HG02852 (cell line): ENCODE measurements at regions not wholly inside any gene's neighbourhood (a gene's known extent, or its start where the extent isn't known, plus 50 kb on each side); places are given as distances from the start of the nearest gene placed in this dataset.
"Not testable (repeated sequence)": the region's sequence is repeated elsewhere in the genome, so short reads cannot be mapped to it uniquely, and the experiment has no call there.

Experiments used
- ATAC-seq: cut with Tn5 transposase; IDR thresholded peaks from one replicate; pipeline ENCODE4 v1.9.1; 2021; ENCODE audit warnings: mild to moderate bottlenecking, moderate library complexity; ENCODE audit not compliant: unreplicated experiment

DNA sequence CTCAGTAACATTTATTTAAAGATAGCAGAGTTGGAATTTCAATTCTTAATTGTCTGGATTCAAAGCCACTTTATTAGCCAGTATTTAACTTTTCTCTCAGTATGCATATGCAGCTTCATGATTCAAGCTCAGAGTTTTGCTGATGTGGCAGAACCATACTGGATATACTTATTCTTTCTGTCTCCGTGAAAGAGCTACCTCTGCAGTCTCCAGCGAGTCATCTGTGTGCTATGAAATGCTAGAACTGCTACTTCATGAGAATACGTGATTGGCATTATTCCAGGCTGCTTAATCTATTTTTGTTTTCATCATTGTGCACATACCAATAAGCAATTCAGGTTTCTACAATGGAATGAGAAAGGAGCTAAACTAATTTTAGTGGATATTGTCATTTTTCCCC lies 743.7 kb downstream of the C4orf33 start:
- ATAC-seq = no peak

DNA sequence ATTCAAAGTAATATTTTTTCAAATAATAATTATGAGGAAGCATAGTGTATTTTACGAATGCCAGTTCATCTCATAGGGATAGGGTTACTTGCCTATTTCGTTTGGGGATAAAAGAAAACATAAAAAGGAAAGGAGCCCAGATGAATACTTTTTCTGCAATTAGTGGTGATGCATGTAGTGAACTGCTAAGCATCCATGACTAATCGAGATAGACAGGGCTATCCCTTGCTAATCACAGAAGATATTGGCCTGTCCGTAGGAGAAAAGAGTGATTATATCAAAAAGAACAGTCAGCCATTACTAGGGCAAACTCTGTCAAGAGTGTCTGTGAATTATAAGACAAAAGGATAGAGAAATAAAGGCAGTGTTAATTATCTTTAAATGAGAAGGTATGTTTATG lies 746.1 kb downstream of the C4orf33 start:
- no peak for ATAC-seq

DNA sequence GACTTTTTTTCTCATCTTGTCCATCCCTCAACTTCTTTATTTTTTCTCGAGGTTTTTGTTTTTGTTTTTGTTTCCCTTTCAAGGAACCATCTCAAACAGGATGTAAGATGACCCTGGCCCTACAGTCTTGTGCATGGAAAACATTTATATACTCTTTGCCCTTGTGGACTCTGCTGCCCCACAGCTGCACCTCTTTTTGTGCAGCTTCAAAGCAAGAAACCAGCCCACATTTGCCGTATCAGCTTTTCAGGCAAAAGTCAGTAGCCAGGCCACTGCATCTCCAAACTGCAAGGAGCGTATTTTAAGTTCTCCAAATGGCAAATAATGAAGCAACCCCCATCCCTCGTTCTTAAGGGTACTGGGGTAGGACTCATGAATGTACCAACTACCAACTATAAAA lies 756.5 kb downstream of the C4orf33 start:
- ATAC-seq = no peak

DNA sequence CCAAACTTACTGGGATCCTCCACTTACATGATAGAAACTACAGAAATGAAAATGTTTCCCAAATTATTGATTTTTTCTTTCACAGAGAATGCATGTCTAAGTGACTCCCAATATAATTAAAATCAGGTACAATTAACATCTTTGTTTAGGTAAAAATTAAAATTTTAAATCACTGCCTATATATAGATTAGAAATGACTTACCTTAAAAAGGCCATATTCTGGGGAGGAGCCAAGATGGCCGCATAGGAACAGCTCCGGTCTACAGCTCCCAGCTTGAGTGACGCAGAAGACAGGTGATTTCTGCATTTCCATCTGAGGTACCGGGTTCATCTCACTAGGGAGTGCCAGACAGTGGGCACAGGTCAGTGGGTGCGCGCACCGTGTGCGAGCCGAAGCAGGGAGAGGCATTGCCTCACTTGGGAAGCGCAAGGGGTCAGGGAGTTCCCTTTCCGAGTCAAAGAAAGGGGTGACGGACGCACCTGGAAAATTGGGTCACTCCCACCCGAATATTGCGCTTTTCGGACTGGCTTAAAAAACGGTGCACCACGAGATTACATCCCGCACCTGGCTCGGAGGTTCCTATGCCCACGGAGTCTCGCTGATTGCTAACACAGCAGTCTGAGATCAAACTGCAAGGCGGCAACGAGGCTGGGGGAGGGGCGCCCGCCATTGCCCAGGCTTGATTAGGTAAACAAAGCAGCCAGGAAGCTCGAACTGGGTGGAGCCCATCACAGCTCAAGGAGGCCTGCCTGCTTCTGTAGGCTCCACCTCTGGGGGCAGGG lies 757.9 kb downstream of the C4orf33 start:
- not testable (repeated sequence) for ATAC-seq

DNA sequence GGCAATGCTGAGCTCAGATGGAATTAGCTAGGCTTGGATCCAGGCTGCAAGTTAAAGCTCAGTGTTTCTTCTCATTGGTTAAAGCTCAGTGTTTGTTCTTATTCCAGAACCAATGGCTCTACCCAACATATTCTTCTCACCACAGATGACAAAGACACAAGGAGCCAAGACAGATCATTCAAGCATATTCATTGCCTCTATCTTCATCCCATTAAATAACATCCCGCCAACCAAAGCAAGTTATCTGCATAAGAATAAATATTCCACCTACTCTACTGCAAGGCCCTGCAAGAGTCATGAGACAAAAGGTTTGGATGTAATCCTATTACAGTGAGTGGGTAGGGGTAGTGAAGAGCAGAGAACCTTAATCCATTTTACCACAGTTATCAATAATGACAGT lies 766.5 kb downstream of the C4orf33 start:
- ATAC-seq = no peak

DNA sequence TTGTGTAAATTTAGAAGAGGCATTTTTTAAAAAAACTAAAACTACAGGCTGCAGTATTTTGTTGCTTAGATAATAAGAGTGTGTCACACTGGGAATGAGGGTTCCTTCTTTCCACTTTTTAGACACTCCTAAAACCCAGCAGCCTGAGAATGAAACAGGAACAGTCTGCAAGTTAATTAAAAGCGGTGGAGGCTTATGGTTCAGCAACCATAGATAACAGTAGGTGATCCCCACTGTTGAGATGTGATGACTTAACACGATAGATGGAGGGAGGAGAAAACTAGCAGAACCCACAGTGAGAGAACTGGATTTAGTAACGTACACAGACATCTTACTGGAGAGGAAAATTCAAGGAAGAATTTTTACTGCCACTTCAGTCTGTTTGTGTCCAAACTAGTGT lies 767.3 kb downstream of the C4orf33 start:
- ATAC-seq = no peak

DNA sequence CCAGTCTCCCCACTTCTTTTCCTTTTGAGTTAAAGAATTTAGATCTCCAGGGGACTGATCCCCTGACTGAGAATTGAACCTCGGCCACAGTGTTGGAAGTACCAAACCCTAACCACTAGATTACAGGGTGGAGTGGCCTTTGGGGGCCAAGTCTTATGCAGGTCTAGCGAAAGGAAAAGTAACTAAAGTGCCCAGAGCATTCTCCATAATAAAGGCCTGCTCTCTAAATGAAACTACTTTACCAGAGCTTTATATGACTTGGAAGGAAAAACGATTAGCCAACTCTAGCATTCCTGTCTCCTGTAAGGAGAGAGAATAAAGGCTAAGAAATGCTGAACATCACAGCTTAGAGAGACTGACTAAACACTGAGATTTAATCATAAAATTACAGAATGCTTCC lies 788.0 kb downstream of the C4orf33 start:
- no peak for ATAC-seq

DNA sequence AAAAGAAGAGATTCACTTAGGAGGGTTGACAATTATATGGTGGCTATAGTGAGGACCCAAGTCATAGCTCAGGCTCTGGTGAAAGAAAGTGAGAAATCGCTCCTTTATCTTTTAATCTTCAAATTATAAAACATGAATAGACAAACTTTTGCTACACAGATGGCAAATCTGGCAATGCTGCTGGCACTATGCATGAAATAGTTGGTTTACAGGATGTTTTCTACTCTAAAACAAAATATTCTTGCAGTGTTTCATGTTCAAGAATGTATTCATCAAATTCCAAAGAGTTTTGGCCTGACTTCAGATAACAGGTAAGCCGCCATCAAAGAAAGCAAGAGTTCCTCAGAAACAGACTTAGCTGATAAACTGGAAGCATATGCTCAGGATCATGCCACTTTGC lies 801.2 kb downstream of the C4orf33 start:
- ATAC-seq = no peak

DNA sequence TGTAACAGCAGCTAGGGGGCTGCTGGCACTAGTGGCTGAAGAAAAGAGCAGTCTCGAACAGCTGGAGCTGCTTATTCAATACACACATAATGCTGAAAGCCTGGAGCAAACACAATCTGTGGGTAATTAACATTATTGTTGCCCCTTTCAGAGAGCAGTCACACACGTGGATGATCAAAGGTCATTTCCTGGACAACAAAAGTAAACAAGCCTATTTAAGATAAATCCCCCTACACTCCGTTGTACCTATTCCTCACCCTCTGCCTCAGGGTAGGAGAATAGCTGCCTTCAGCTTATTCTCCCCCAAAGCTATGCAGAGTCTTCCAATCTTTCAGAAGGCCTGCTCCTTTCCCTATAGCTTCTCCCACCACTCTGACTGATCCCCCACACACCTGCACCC lies 803.9 kb downstream of the C4orf33 start:
- no peak for ATAC-seq

DNA sequence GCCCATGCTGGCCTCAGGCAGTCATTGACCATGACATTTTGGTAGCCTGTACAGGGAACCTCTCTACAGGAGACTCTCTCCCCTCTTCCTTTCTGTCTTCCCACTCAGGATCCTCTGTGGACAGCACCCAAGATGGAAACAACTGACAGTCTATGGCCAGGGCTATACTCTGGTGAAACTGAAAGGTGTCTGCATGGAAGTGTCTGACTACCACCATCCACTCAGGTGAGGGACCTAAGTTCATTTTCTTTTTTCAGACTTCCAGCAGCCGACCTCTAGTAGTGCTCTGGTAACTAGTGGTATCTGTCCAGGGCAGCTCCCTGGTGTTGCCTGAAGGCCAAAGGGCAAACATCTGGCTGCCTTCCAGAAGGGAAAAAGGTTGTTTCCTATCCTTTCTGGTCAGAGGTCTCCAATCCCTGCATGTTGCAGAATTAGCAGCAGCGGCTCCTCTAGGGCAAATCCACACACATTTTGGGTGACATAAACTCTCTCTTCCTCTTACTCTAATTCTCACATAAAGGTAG lies 804.5 kb downstream of the C4orf33 start:
- no peak for ATAC-seq

DNA sequence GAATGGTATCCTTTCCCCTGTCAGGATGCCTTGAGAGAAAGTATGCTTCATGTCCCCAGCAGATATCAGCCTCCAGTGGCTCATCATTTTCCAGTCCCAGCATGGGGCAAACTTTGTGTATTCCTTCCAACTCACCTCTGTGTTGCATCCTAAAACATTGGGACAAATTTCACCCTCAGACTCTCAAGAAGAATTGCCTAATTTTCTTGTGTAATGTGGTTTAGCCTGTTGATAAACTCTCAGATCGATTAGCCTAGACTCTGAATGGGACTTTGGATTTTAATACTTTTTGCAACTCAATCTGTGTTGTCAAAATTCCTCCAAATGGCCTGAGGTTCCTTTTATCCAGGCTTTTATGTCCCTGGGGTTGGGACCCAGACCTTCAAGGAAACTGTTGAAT lies 805.3 kb downstream of the C4orf33 start:
- no peak for ATAC-seq

DNA sequence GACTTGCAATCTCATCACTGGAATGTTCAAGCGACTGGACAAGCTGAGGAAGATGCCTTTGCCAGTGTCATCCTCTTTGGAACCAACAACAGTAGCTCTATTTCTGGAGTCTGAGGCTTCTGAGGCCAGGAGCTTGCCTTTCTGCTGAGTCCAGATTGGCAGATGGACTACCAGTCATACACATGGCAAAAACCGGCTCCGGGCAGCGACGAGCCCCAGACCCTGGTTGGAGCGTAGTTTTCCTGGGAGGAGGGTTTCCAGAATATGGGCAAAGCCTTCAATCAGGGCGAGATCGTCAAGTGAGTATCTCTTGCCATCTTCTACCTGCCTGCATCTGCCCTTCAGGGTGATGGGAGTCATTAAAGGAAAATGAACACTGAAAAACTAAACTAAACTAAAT lies 807.9 kb downstream of the C4orf33 start:
- ATAC-seq = no peak

DNA sequence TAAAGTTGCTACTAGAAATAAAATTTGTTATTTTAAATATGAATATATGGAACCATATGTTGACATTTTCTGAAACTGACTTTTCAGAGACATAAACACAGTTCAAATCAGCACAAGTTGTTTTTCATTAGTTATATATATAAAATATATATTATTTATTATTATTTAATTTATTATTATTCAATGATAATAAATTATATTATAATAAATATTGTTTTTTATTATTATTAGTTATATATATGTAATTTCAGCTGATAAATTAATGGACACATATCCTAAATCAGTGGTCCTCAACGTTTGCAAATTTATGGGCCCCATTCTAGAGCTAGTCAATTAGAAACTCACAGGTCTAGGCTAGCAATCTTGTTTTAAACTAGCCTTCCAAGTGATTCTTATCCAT lies 809.3 kb downstream of the C4orf33 start:
- no peak for ATAC-seq

DNA sequence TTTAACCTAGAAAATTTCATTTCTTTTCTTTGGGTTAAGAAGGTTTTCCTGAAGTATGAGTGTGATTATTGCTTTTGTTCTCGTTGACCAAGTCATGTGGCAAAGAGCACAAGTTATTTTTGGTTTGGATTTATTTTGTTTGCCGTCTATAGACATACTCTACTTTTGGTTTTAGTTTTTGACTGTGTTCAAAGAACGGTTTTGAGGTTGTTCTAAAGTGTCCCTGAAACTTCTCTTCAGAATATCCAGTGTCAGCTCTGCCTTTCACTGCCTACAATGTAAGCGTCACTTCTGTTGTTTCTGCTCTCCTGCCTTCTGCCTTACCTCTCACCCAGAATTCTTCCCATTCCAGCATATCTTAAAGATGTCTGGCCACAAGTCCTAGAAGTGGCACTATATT lies 812.2 kb downstream of the C4orf33 start:
- ATAC-seq = no peak

DNA sequence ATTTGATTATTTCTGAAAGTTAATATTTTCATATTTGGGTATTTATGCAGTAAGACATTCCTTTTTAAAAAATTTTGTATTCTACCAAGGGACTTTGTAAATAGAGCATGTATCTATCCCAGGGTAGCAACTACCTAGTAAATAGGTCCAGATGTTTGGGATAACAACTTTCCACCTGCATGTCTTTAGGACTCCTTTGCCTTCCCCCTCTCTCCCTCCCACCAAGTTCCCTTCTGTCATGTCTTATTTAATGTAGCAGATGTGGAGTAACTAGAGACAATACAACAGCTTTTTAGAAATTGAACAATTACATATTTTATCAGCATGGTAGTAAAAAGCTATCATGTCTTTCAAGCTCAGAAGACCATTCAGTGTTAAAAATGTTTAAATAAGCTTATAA lies 821.0 kb downstream of the C4orf33 start:
- ATAC-seq = no peak

DNA sequence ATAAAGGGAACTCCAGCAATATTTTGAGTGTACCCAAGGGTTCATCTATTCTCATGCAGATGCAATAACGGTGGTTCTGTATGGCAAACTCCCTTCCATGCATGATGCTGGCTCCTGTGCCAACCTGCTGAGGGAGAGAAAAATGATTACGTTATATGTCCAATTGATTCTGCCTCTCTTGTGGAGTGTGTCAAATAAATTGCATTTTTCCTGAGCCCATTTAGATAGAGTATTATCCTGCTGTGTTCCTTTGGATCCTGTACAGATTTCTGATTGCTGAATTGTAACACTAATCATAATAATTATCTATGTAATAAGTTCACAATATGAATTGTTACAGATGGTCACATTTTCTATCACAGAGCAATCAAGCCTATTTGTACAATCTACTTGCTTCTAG lies 821.7 kb downstream of the C4orf33 start:
- no peak for ATAC-seq

DNA sequence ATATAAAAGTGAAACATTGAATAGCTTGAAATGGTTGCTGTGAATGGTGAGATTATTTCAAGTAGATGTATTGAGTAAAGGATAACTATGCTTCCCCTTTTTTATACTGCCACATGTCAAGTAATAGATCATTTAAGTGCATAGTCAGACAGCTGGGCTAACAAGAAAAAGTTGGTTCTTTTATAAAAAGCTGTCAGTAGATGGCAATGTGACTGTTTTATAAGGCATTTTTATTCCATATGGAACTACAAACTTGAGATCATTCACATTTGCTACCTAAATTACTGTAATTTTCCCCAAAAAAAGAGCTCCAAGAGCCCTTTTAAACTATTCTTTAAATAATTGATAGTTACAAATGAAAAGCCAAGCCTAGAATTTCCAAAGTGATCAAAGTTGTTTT lies 831.0 kb downstream of the C4orf33 start:
- ATAC-seq = no peak

DNA sequence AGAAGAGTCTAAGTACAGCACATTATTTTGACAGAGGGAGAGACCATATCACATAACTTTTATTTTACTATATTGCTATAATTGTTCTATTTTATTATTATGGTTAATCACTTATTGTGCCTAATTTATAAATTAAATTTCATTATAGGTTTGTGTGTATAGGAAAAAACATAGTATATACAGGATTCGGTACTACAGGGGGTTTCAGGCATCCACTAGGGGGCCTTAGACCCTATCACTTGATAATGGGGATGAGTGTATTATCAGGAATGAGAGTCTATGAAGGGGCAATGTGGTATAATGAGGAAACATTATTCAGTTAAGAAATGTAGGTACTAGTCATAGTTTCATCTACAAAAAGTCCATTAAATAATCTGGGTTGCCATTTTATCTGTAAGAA lies 833.1 kb downstream of the C4orf33 start:
- no peak for ATAC-seq

DNA sequence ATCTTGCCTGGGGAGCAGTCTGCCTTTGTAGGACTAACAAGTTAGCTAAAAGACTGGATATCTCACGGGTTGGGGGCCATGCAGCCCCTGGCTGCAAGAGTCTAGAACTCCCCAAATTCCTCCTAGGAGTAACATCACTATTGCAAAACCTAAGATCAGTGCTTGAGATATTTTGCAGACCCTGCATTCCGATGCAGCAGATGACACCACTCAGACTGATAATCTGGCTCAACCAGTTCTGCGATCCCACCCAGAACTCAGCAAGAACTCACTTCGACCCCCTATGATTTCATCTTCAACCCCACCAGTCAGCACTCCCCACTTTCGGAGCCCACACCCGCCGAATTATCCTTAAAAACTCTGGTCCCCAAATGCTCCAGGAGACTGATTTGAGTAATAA lies 834.0 kb downstream of the C4orf33 start:
- no peak for ATAC-seq

DNA sequence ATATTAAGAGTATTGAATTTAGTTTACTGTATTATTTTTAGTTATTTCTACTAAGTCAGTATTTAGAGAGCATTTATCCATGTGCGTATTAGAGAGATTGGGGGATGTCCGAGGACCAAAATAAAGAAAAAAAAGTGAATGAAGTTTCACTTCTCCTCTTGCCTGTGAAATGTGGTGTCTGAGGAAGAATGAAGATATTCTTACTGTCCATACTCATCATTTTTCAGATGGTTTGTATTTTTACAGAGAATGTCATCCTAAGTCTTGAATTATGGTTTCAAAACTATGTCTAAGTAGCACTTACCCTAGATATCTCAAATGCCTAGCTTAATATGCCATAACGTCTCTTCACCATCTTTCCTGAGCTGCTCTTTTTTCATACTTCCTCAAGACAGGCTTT lies 854.3 kb downstream of the C4orf33 start:
- ATAC-seq = no peak

DNA sequence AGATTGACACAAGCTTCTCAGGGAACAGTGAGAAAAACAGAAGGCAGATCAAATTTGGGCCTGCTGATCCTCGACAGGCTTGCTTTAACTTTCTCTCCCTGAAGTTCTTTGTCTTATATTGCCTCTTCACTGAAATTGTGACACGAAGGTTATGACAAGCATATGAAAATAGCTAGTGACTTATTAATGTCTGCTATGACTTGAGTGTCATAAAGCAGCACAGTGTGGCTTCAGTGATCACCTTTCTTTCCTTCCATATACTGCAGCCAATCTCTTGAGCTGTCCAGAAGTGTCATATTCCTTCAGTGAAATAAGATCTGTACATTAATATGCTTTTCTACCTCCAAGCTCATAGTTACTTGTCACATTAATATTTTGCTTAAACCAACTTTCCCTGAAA lies 870.2 kb downstream of the C4orf33 start:
- no peak for ATAC-seq

DNA sequence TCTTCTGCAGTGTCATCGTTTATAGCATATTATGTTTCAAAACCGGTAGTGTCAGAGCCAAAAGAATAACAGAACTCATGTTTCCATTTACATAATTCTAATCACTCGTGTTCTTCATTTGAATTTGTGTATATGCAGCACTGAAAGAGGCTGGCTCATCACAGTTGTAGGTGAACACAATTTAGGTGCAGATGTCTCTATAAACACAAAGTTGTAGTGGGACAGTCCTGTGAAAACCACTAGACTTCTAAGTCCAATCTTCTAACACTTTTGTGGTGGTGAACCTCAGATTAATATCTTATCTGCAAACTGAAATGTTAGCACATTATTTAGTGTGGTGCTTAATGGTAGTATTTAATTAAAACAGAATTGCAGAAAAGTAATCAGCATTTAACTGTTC lies 872.4 kb downstream of the C4orf33 start:
- ATAC-seq = no peak

DNA sequence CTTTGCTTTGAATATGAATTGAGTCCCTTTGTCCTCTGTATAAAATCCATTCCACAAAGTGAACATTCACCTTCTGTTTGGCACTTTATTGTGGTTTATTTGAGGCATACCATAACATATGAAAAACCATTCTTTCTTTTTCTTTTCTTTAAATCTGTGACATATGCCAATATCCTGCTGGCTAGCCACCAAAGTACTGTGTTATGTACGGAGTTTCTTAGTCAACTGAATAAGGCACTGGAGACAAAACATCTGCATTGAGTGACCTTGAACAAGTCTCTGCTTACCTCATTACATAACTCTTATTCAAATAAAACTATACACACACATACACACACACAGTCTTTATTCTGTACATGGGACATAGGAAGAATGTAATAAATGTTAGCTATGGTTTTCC lies 872.8 kb downstream of the C4orf33 start:
- ATAC-seq = no peak
